ENCODE measurements at regions not wholly inside any gene's neighbourhood (a gene's known extent, or its start where the extent isn't known, plus 50 kb on each side); places are given as distances from the start of the nearest gene placed in this dataset.

DNA sequence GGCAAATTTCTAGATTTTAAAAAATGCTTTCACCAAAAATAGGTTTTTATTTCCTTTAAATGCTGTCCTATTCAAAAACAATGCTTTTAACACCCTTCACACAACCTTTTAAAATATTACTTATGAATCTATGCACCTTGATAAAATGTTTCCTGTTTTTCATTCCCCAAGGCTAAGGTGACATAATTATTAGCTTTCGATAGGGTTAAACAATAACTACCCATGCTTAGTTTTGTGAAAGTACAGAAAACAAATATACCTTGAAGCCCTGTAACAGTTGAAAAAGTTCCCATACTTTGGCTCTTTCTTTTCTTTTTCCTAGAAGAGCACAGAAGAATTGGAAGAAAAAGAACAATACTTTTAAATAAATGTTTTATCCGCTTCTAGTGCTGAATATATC lies 54.9 kb upstream of the ITPRID2 start:
- TF ChIP-seq POLR2A (IDR thresholded peaks at IDR 0.05) (no peak), CTCF (IDR thresholded peaks at IDR 0.05) (no peak)
